GM20000 (cell line): ENCODE measurements at regions not wholly inside any gene's neighbourhood (a gene's known extent, or its start where the extent isn't known, plus 50 kb on each side); places are given as distances from the start of the nearest gene placed in this dataset.

Experiments
- DNase-seq: peaks from one replicate; pipeline ENCODE4 v3.0.0; 2012; ENCODE audit warnings: low spot score
- TF ChIP-seq, protein P1 (sequence below): IDR thresholded peaks from 2 replicates; pipeline ENCODE4 v1.5.1; 2012; ENCODE audit warnings: mild to moderate bottlenecking, control low read depth; ENCODE audit errors: extremely low read depth, missing control alignments

DNA sequence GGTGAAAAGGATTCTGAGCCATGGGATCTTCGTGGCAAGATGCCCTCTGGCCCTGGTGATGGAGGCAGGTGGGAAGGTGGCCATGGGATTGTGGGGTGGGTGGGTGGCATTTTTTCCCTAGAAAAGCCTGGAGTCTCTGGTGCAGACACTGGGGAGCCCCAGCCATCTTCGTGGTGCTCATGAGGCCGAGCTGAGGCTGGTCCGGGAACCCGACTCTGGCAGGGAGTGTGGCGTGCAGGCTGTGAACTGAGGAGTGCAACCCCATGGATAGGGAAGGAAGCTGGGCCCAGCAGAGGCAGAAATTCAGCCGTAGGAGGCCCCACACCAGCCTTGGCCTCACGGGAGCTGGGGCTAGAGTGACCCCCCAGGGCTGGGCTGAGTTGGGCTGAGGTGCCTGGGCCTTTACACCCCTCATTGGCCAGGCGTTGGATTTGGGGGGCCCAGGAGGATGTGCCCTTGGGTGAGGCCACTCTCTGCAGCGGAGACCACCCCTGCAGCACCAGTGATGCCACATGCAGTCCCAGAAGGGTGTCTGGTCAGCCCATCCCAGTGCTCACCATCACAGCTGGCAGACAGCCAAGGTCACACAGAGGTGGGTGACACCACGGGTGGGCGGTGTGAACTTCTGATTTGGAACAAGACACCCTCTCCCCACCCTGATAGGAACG is 115.6 kb upstream of the HDAC4 start:
- TF ChIP-seq, protein P1, sequence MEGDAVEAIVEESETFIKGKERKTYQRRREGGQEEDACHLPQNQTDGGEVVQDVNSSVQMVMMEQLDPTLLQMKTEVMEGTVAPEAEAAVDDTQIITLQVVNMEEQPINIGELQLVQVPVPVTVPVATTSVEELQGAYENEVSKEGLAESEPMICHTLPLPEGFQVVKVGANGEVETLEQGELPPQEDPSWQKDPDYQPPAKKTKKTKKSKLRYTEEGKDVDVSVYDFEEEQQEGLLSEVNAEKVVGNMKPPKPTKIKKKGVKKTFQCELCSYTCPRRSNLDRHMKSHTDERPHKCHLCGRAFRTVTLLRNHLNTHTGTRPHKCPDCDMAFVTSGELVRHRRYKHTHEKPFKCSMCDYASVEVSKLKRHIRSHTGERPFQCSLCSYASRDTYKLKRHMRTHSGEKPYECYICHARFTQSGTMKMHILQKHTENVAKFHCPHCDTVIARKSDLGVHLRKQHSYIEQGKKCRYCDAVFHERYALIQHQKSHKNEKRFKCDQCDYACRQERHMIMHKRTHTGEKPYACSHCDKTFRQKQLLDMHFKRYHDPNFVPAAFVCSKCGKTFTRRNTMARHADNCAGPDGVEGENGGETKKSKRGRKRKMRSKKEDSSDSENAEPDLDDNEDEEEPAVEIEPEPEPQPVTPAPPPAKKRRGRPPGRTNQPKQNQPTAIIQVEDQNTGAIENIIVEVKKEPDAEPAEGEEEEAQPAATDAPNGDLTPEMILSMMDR, result no peak
- DNase-seq, result no peak

DNA sequence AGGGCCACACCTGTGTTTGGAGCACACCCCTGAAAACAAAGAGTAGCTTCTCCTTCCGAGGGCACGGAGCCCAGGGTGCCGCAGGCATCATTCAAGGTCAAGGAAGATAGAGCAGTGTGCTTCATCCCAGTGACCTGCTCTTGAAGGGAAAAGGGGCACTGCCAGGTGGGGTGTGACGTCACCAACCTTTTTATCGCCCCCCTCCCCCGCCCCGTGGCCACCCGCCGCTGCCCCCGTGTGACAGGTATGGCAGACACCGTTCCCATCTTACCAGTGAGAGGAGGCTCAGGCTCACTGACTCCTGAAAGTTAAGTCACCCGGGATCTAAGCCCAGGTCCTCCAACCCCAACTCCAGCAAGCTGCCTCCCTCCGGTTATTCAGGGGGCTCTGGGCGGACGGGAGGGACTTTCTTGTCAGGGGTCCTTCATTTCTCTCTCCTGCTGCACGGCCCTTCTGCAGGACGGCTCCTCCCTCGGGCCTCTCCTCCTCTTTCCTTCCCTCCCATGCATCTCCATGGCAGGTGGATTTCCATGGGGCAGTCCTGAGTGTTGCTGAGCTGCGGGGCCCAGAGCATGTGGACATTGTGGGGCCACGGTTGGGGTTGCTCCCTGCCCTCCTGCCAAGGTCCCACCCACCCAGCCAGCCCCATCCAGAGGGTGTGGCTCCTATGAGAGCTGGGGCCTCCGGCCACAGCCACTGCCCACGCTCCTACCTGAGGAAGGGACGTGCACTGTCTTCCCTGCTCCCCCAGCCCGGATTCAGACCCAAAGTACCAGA is 114.1 kb upstream of the HDAC4 start:
- TF ChIP-seq, protein P1, result no peak
- DNase-seq, result no peak

DNA sequence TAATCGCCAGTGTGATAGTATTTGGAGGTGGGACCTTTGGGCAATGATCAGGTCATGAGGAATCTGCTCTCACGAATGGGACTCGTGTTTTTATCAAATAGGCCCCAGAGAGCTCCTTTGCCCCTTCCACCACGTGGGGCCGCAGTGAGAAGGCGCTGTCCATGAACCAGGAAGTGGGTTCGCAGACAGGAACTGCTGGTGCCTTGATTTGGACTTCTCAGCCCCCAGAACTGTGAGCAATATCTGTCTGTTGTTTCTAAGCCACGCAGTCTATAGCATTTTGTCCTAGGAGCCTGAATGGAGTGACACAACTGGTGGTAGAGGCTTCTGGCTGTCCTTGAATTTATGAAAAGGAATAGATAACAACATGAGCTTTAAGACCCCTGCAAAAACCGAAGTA is 111.2 kb upstream of the HDAC4 start:
- no peak for DNase-seq
- TF ChIP-seq, protein P1, result no peak

DNA sequence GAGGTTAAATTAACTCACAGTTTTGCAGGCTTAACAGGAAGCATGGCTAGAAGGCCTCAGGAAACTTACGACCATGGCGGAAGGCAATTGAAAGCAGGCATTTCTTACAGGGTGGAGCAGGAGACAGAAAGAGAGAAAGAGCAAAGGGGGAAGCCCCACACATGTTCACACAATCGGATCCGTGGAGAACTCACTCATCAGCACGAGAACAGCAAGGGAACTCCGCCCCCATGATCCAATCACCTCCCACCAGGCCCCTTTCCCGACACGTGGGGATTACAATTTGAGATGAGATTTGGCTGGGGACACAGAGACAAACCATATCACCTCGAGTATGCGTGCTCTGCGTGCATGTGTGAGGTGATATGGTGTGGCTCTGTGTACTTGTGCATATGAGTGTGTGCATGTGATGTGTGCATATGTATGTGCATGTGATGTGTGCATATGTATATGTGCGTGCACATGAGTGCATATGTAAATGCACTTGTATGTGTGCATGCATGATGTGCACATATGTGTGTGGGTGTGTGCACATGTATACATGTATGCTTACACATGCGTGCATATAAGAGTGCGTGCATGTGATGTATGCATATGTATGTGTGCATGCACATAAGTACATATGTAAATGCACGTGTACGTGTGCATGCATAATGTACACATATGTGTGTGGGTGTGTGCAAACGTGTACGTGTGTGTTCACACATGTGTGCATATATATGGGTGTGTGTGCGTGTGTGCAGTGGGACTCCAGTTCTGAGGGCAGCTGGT is 108.7 kb upstream of the HDAC4 start:
- TF ChIP-seq, protein P1, result no peak
- DNase-seq, result no peak

DNA sequence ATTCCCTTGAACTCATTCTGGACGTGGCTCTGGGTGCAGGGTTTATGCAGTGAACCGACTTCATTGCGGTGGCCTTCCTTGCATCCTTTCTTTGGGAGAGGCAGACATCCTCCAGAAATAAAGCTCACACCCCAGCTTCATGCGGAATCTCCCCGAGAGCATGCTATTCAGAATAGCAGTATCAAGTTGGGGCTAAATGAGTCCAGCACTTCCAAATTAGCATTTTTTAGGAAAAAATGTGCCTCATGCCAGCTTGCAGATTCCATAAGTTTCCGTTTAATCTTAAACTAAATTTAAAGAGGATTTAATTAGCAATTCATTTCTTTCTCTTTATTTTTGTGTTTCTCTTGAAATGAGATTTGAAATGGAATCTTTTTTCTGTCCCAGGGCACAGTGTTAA is 107.4 kb upstream of the HDAC4 start:
- TF ChIP-seq, protein P1, result no peak
- DNase-seq, result no peak

DNA sequence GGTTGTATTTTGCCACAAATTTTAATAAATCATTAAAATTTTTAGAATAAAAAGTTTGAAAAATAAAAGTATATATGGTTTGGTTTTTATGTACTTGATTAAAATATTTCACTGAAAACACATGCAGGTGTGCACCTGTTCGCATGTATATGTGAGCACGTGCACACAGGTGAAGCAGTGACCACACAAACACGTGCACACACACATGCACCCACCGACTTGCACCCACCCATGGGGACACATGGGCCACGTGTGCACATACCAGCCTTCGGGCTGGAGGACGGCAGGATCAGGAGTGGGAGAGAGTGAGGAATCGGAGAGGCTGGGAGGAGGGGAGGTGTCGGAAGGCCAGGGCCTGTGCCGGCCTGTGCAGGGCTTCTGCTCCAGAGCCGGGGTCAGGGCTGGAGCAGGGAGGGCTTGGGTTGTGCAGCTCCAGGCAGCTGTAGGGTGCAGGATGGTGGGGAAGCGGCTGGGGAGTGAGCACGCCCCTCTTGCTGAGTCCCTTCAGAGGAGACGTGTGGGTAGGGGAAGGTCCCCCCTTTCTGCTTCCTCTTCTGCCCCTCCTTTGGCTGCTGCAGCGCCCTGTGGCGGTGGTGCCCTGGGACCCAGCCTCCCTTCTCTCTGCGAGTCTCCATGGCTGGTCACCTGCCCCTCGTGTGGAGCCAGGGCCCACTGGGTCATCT is 106.9 kb upstream of the HDAC4 start:
- TF ChIP-seq, protein P1, result no peak
- DNase-seq, result no peak

DNA sequence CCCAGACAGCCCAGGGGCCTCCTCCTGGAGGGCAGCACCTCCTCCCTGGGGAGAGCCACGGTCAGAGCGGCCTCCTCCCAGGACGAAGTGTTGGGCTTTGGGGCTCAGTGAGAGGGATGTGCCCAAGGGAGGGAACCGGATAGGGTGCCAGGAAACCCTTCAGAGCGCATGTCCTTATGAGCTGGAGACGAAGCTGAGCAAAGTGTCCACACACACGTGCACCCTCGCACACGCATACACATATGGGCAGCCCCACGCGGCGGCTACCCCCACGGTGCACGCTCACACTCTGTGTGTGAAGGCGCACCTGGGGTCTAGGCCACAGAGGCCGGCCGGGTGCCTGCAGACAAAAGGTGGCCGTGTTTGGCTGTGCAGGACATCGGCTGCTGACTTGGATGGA is 106.1 kb upstream of the HDAC4 start:
- DNase-seq, result no peak
- TF ChIP-seq, protein P1, result no peak
